CD4-positive, alpha-beta memory T cell (primary cell): ENCODE measurements at regions not wholly inside any gene's neighbourhood (a gene's known extent, or its start where the extent isn't known, plus 50 kb on each side); places are given as distances from the start of the nearest gene placed in this dataset.

Experiments used
- CTCF ChIA-PET: fragments of 350-600 bp; sonication (Branson Sonifier 250); formaldehyde crosslinking; loops from one replicate; lab custom pipeline; 2021; ENCODE audit warnings: inconsistent platforms; ENCODE audit not compliant: partially characterized antibody; lab: Charles Lee
- POLR2A ChIA-PET: fragments of 350-600 bp; sonication (Branson Sonifier 250); formaldehyde crosslinking; loops from one replicate; lab custom pipeline; 2021; ENCODE audit not compliant: partially characterized antibody; lab: Charles Lee
- DNase-seq, 5 donors: peaks; one replicate each; pipeline versions ENCODE4 v3.0.0 to v3.0.0-alpha.2; 2020 to 2022; ENCODE audit warnings: mixed read lengths in 1 of 5
- H3K27ac ChIP-seq: one replicate; pipeline ENCODE4 v1.7.0; 2013; ENCODE audit warnings: low read depth, low read length
- H3K27me3 ChIP-seq: 2 replicates; pipeline ENCODE4 v1.7.0; 2013; ENCODE audit warnings: mild to moderate bottlenecking, low read length, moderate library complexity; ENCODE audit not compliant: insufficient read depth
- H3K36me3 ChIP-seq: 2 replicates; pipeline ENCODE4 v1.7.0; 2013; ENCODE audit warnings: mild to moderate bottlenecking, low read length, moderate library complexity; ENCODE audit not compliant: insufficient read depth
- H3K4me1 ChIP-seq: 2 replicates; pipeline ENCODE4 v1.7.0; 2013; ENCODE audit warnings: mild to moderate bottlenecking, low read length, moderate library complexity; ENCODE audit not compliant: insufficient read depth
- H3K4me3 ChIP-seq, 2 donors: one replicate each; pipeline ENCODE4 v1.7.0; 2013; ENCODE audit warnings: low read length in 2 of 2, mild to moderate bottlenecking in 1 of 2
- H3K9me3 ChIP-seq, 2 donors: one replicate each; pipeline ENCODE4 v1.7.0; 2013; ENCODE audit warnings: low read length in 2 of 2, control low read depth in 1 of 2; ENCODE audit not compliant: control insufficient read depth in 1 of 2
- H3K27ac Mint-ChIP-seq, 7 donors: one replicate each; pipeline ENCODE4 v1.8.0; 2020 to 2021; ENCODE audit warnings: mixed read lengths in 7 of 7, mild to moderate bottlenecking in 6 of 7, inconsistent platforms in 3 of 7, moderate library complexity in 3 of 7
- H3K27me3 Mint-ChIP-seq, 2 donors: one replicate each; pipeline ENCODE4 v1.8.0; 2020 to 2021; ENCODE audit warnings: mixed read lengths in 2 of 2
- H3K36me3 Mint-ChIP-seq, 2 donors: one replicate each; pipeline ENCODE4 v1.8.0; 2020 to 2021; ENCODE audit warnings: mixed read lengths in 2 of 2, inconsistent platforms in 1 of 2, mild to moderate bottlenecking in 1 of 2
- H3K4me1 Mint-ChIP-seq, 4 donors: one replicate each; pipeline ENCODE4 v1.8.0; 2020 to 2021; ENCODE audit warnings: mixed read lengths in 4 of 4, mild to moderate bottlenecking in 1 of 4
- H3K4me3 Mint-ChIP-seq, 8 donors: one replicate each; pipeline ENCODE4 v1.8.0; 2020 to 2021; ENCODE audit warnings: mixed read lengths in 8 of 8, mild to moderate bottlenecking in 7 of 8, moderate library complexity in 6 of 8, inconsistent platforms in 3 of 8
- H3K9me3 Mint-ChIP-seq, 8 donors: one replicate each; pipeline ENCODE4 v1.8.0; 2020 to 2021; ENCODE audit warnings: mixed read lengths in 8 of 8, mild to moderate bottlenecking in 5 of 8, inconsistent platforms in 3 of 8, moderate library complexity in 1 of 8
- intact Hi-C: fragments of 100-400 bp; cut with micrococcal nuclease; formaldehyde crosslinking; loops from one replicate; pipeline ENCODE4 v1.15.1; 2023

GRCh38 chr14:53640695-53641094, 315.9 kb downstream of the BMP4 start:
- H3K27ac Mint-ChIP-seq = no peak overlapping the region
- Histone ChIP-seq H3K4me1 (no peaks in the 10 kb centered on the region), H3K36me3 (no peaks in the 10 kb centered on the region), H3K9me3 (peaks cover 0 to 3% of the 10 kb centered on the region in 2 donors), H3K27ac (no peak overlapping the region), H3K4me3 (no peak overlapping the region), H3K27me3 (no peaks in the 10 kb centered on the region)
- intact Hi-C loops = no loop called here
- ChIA-PET CTCF (no interaction called here), POLR2A (no interaction called here)
- H3K9me3 Mint-ChIP-seq = peaks cover 1 to 15% (median 6%) of the 10 kb centered on the region in 8 donors
- no peaks in the 10 kb centered on the region for H3K27me3 Mint-ChIP-seq
- no peaks in the 10 kb centered on the region for H3K36me3 Mint-ChIP-seq
- no peaks in the 10 kb centered on the region for H3K4me1 Mint-ChIP-seq
- no peak for DNase-seq
- no peak overlapping the region for H3K4me3 Mint-ChIP-seq

GRCh38 chr14:53638966-53639365, 317.7 kb downstream of the BMP4 start:
- Mint-ChIP-seq H3K9me3 (peaks cover 1 to 18% (median 11%) of the 10 kb centered on the region in 8 donors), H3K27me3 (no peaks in the 10 kb centered on the region), H3K4me1 (no peaks in the 10 kb centered on the region), H3K36me3 (no peaks in the 10 kb centered on the region), H3K27ac (no peak overlapping the region), H3K4me3 (no peak overlapping the region)
- Histone ChIP-seq H3K27me3 (no peaks in the 10 kb centered on the region), H3K4me1 (no peaks in the 10 kb centered on the region), H3K36me3 (no peaks in the 10 kb centered on the region), H3K27ac (no peak overlapping the region), H3K9me3 (peaks cover 0 to 3% of the 10 kb centered on the region in 2 donors), H3K4me3 (no peak overlapping the region)
- intact Hi-C loops = no loop called here
- DNase-seq = no peak
- ChIA-PET POLR2A (no interaction called here), CTCF (no interaction called here)

- H3K27ac Mint-ChIP-seq = no peak overlapping the region
- no peaks in the 10 kb centered on the region for H3K36me3 Mint-ChIP-seq
- H3K27ac ChIP-seq = no peak overlapping the region
- intact Hi-C loops = no loop called here
- peaks cover 0 to 4% of the 10 kb centered on the region in 2 donors for H3K9me3 ChIP-seq
- H3K36me3 ChIP-seq = no peaks in the 10 kb centered on the region
- no peaks in the 10 kb centered on the region for H3K27me3 ChIP-seq
- H3K27me3 Mint-ChIP-seq = no peaks in the 10 kb centered on the region
- H3K4me3 Mint-ChIP-seq = no peak overlapping the region
- ChIA-PET POLR2A (no interaction called here), CTCF (no interaction called here)
- no peak for DNase-seq
- no peaks in the 10 kb centered on the region for H3K4me1 Mint-ChIP-seq
- H3K4me1 ChIP-seq = no peaks in the 10 kb centered on the region
- peaks cover 0 to 20% (median 10%) of the 10 kb centered on the region in 8 donors for H3K9me3 Mint-ChIP-seq
- no peak overlapping the region for H3K4me3 ChIP-seq
Observed at GRCh38 chr14:53634793-53635192, 321.8 kb downstream of the BMP4 start.

GRCh38 chr14:53630336-53630735, 326.3 kb downstream of the BMP4 start:
- intact Hi-C loops = no loop called here
- no peaks in the 10 kb centered on the region for H3K36me3 Mint-ChIP-seq
- H3K9me3 Mint-ChIP-seq = peaks cover 0 to 15% (median 5%) of the 10 kb centered on the region in 8 donors
- no peaks in the 10 kb centered on the region for H3K4me1 ChIP-seq
- no peak overlapping the region for H3K27ac ChIP-seq
- no peak overlapping the region for H3K4me3 ChIP-seq
- ChIA-PET POLR2A (no interaction called here), CTCF (no interaction called here)
- H3K27me3 Mint-ChIP-seq = no peaks in the 10 kb centered on the region
- H3K9me3 ChIP-seq = peaks cover 0 to 4% of the 10 kb centered on the region in 2 donors
- H3K36me3 ChIP-seq = no peaks in the 10 kb centered on the region
- no peak overlapping the region for H3K27ac Mint-ChIP-seq
- H3K4me3 Mint-ChIP-seq = no peak overlapping the region
- H3K4me1 Mint-ChIP-seq = no peaks in the 10 kb centered on the region
- DNase-seq = no peak
- no peaks in the 10 kb centered on the region for H3K27me3 ChIP-seq

- no peaks in the 10 kb centered on the region for H3K36me3 Mint-ChIP-seq
- Histone ChIP-seq H3K4me3 (no peak overlapping the region), H3K36me3 (no peaks in the 10 kb centered on the region), H3K27ac (no peak overlapping the region), H3K27me3 (no peaks in the 10 kb centered on the region), H3K4me1 (no peaks in the 10 kb centered on the region), H3K9me3 (peaks cover 0 to 4% of the 10 kb centered on the region in 2 donors)
- intact Hi-C loops = no loop called here
- no peak overlapping the region for H3K4me3 Mint-ChIP-seq
- no peaks in the 10 kb centered on the region for H3K4me1 Mint-ChIP-seq
- no peak overlapping the region for H3K27ac Mint-ChIP-seq
- ChIA-PET CTCF (no interaction called here), POLR2A (no interaction called here)
- no peaks in the 10 kb centered on the region for H3K27me3 Mint-ChIP-seq
- peaks cover 0 to 7% (median 4%) of the 10 kb centered on the region in 8 donors for H3K9me3 Mint-ChIP-seq
- no peak for DNase-seq
Observed at GRCh38 chr14:53628732-53629430, 327.7 kb downstream of the BMP4 start.

- Histone ChIP-seq H3K9me3 (peaks cover 0 to 4% of the 10 kb centered on the region in 2 donors), H3K4me1 (no peaks in the 10 kb centered on the region), H3K27ac (no peak overlapping the region), H3K27me3 (no peaks in the 10 kb centered on the region), H3K4me3 (no peak overlapping the region), H3K36me3 (no peaks in the 10 kb centered on the region)
- DNase-seq = no peak
- no peak overlapping the region for H3K27ac Mint-ChIP-seq
- H3K36me3 Mint-ChIP-seq = no peaks in the 10 kb centered on the region
- ChIA-PET POLR2A (no interaction called here), CTCF (no interaction called here)
- intact Hi-C loops = no loop called here
- H3K4me1 Mint-ChIP-seq = no peaks in the 10 kb centered on the region
- peaks cover 0 to 7% (median 3%) of the 10 kb centered on the region in 8 donors for H3K9me3 Mint-ChIP-seq
- no peak overlapping the region for H3K4me3 Mint-ChIP-seq
- no peaks in the 10 kb centered on the region for H3K27me3 Mint-ChIP-seq
Observed at GRCh38 chr14:53628261-53628660, 328.4 kb downstream of the BMP4 start.

- POLR2A ChIA-PET = no interaction called here
- H3K36me3 Mint-ChIP-seq = no peaks in the 10 kb centered on the region
- peaks cover 0 to 7% (median 2%) of the 10 kb centered on the region in 8 donors for H3K9me3 Mint-ChIP-seq
- no peaks in the 10 kb centered on the region for H3K27me3 Mint-ChIP-seq
- no peak overlapping the region for H3K4me3 Mint-ChIP-seq
- no peaks in the 10 kb centered on the region for H3K9me3 ChIP-seq
- intact Hi-C loops = no loop called here
- CTCF ChIA-PET = no interaction called here
- no peaks in the 10 kb centered on the region for H3K4me1 Mint-ChIP-seq
- no peaks in the 10 kb centered on the region for H3K4me1 ChIP-seq
- H3K27ac ChIP-seq = no peak overlapping the region
- H3K4me3 ChIP-seq = no peak overlapping the region
- H3K27me3 ChIP-seq = no peaks in the 10 kb centered on the region
- no peak for DNase-seq
- H3K27ac Mint-ChIP-seq = no peak overlapping the region
- no peaks in the 10 kb centered on the region for H3K36me3 ChIP-seq
Observed at GRCh38 chr14:53626761-53627160, 329.9 kb downstream of the BMP4 start.
